Spleen (tissue), 7 donors: ENCODE measurements at regions not wholly inside any gene's neighbourhood (a gene's known extent, or its start where the extent isn't known, plus 50 kb on each side); places are given as distances from the start of the nearest gene placed in this dataset.

ENCODE experiments used
- CTCF ChIP-seq, 11 experiments: fragments of 200-600 bp in 7 of 11; fragments of 450-650 bp in 4 of 11; sonication (generic) in 4 of 11; IDR thresholded peaks in 8 of 11; conservative IDR thresholded peaks in 3 of 11; 1 replicate in 7 of 11; 2 replicates in 4 of 11; pipeline versions ENCODE4 v1.4.0 to v1.8.0; 2016 to 2021; ENCODE audit warnings: antibody characterized with exemption in 11 of 11, inconsistent platforms in 4 of 11, mild to moderate bottlenecking in 1 of 11
- POLR2A ChIP-seq, 3 donors: fragments of 450-650 bp; IDR thresholded peaks; one replicate each; pipeline ENCODE4 v1.5.1; 2017; ENCODE audit warnings: antibody characterized with exemption in 3 of 3, mild to moderate bottlenecking in 1 of 3
- POLR2AphosphoS5 ChIP-seq, 3 donors: sonication (generic); formaldehyde crosslinking; IDR thresholded peaks; one replicate each; pipeline ENCODE4 v1.5.1; 2017; ENCODE audit warnings: antibody characterized with exemption in 3 of 3
- donor health status: DM: no; HTN: no; CAD: no; lungs with moderate emphysema.
- donor health status: DM: no; HTN: no; CAD: no.
- donor health status: DM: no; HTN: no; CAD: no.

DNA sequence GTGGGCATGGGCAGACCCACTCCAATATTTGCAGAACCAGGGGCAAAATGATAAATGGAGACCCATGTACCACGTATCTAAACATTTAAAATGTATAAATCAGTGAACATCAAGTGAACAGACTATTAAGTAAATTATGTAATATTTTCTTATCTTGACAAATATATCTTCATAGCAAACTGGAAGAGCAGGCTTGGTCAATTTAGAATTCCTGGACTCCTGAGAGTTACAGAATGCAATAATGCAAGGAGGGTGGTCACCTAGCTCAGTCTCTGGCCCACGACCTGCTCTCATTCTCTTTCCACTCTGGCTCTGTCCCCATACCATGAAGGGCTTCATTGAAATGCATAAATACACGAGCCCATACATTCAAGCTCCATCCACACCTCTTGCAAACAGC, 398.0 kb downstream of the ENC1 start:
- TF ChIP-seq CTCF (IDR thresholded peaks at IDR 0.05 in 8 of 11, conservative IDR thresholded peaks at IDR 0.05 in 3 of 11) (no peak), POLR2A (IDR thresholded peaks at IDR 0.05) (no peak), POLR2AphosphoS5 (IDR thresholded peaks at IDR 0.05) (no peak)
